HepG2 (cell line): ENCODE measurements at regions not wholly inside any gene's neighbourhood (a gene's known extent, or its start where the extent isn't known, plus 50 kb on each side); places are given as distances from the start of the nearest gene placed in this dataset.

Experiments used
- ATAC-seq: fragments of 200-7000 bp; cut with Tn5 transposase; 3 replicates; pipeline ENCODE4 v1.9.1; 2020; ENCODE audit warnings: mild to moderate bottlenecking, moderate library complexity
- BruUV-seq: library from RNA; stranded (reverse); fragments of 400-500 nt; replicated peaks from 2 replicates; lab custom pipeline; 2021; lab: Mats Ljungman, UMichigan
- CTCF ChIA-PET: fragments of 300-600 bp; formaldehyde crosslinking; extraction: SDS; loops from one replicate; lab custom pipeline; 2021; ENCODE audit warnings: low total read pairs, inconsistent platforms, low intra/inter-chr PET ratio; lab: Yijun Ruan, JAX
- POLR2A ChIA-PET: fragments of 350-600 bp; sonication (Branson Sonifier 250); formaldehyde crosslinking; loops from one replicate; lab custom pipeline; 2020; ENCODE audit warnings: antibody characterized with exemption, inconsistent platforms; lab: Yijun Ruan, JAX
- DNase-seq: peaks from one replicate; pipeline ENCODE4 v3.0.0-alpha.2; 2015; ENCODE audit warnings: low spot score
- FAIRE-seq: peaks from 3 replicates; lab custom pipeline; 2011; peaks lifted over from hg19 to GRCh38; lab: Jason Lieb, UNC
- H2AFZ ChIP-seq: one replicate; pipeline ENCODE4 v1.6.1; 2011; ENCODE audit warnings: low read length, inconsistent platforms
- H3K27ac ChIP-seq: fragments of 300-600 bp; 3 replicates; pipeline ENCODE4 v1.8.0; 2011; ENCODE audit warnings: mixed run types, mild to moderate bottlenecking, mixed read lengths, low read length, inconsistent platforms; ENCODE audit not compliant: insufficient read depth; ENCODE audit errors: extremely low read length
- H3K27me3 ChIP-seq, 2 experiments: fragments of 200-600 bp in 1 of 2; 2 replicates in 1 of 2; 3 replicates in 1 of 2; pipeline versions ENCODE4 v1.6.0 to v1.8.0; 2011; ENCODE audit warnings: low read length in 2 of 2, mild to moderate bottlenecking in 2 of 2, moderate library complexity in 2 of 2, inconsistent platforms in 1 of 2; ENCODE audit not compliant: insufficient read depth in 2 of 2, control insufficient read depth in 1 of 2
- H3K36me3 ChIP-seq, 2 experiments: fragments of 200-600 bp in 1 of 2; replicated peaks in 1 of 2; 2 replicates in 1 of 2; 3 replicates in 1 of 2; pipeline versions ENCODE4 v1.5.1 to v1.8.0; 2011; ENCODE audit warnings: low read length in 2 of 2, inconsistent platforms in 1 of 2; ENCODE audit not compliant: insufficient read depth in 2 of 2, control insufficient read depth in 1 of 2
- H3K4me1 ChIP-seq: 2 replicates; pipeline ENCODE4 v1.5.1; 2012; ENCODE audit warnings: low read length, inconsistent platforms; ENCODE audit not compliant: insufficient read depth
- H3K4me2 ChIP-seq: 2 replicates; pipeline ENCODE4 v1.6.0; 2011; ENCODE audit warnings: low read depth, low read length, inconsistent platforms
- H3K4me3 ChIP-seq, 3 experiments: fragments of 200-600 bp in 1 of 3; sonication (generic), shearing (Covaris generic) in 1 of 3; replicated peaks in 1 of 3; 2 replicates each; pipeline ENCODE4 v1.5.1; 2011 to 2016; ENCODE audit warnings: low read length in 3 of 3, inconsistent platforms in 2 of 3, low read depth in 2 of 3, mild to moderate bottlenecking in 2 of 3, control low read depth in 1 of 3, mixed read lengths in 1 of 3; ENCODE audit not compliant: insufficient read depth in 1 of 3
- H3K79me2 ChIP-seq: one replicate; pipeline ENCODE4 v1.6.1; 2011; ENCODE audit warnings: low read length, inconsistent platforms; ENCODE audit not compliant: insufficient read depth
- H3K9ac ChIP-seq: 2 replicates; pipeline ENCODE4 v1.6.0; 2011; ENCODE audit warnings: mild to moderate bottlenecking, low read depth, low read length, inconsistent platforms; ENCODE audit not compliant: insufficient read depth
- H3K9me3 ChIP-seq: 2 replicates; pipeline ENCODE4 v1.5.1; 2012; ENCODE audit warnings: mild to moderate bottlenecking, low read length
- H4K20me1 ChIP-seq: 2 replicates; pipeline ENCODE4 v1.6.0; 2011; ENCODE audit warnings: inconsistent platforms, mild to moderate bottlenecking, low read length, moderate library complexity; ENCODE audit not compliant: insufficient read depth
- GTF3A ChIP-seq: sonication (generic); formaldehyde crosslinking; conservative IDR thresholded peaks from 2 replicates; pipeline ENCODE4 v1.4.0; 2020; ENCODE audit warnings: mild to moderate bottlenecking, missing genetic modification reagents
- REL ChIP-seq: sonication (generic); formaldehyde crosslinking; conservative IDR thresholded peaks from 2 replicates; pipeline ENCODE4 v1.8.0; 2022; ENCODE audit warnings: mild to moderate bottlenecking, missing genetic modification reagents, moderate library complexity
- RFX3 ChIP-seq: IDR thresholded peaks from 2 replicates; pipeline ENCODE4 v1.6.1; 2016; ENCODE audit warnings: missing biosample characterization, missing genetic modification reagents
- ZMAT5 ChIP-seq: sonication (generic); formaldehyde crosslinking; IDR thresholded peaks from 2 replicates; pipeline ENCODE4 v1.5.0; 2020; ENCODE audit warnings: mild to moderate bottlenecking, low read depth, missing genetic modification reagents, borderline replicate concordance
- ZMYM4 ChIP-seq: sonication (generic); formaldehyde crosslinking; IDR thresholded peaks from 2 replicates; pipeline ENCODE4 v1.8.1; 2023; ENCODE audit warnings: mild to moderate bottlenecking, missing genetic modification reagents
- ZNF280D ChIP-seq: sonication (generic); formaldehyde crosslinking; IDR thresholded peaks from 2 replicates; pipeline ENCODE4 v1.5.1; 2020; ENCODE audit warnings: mild to moderate bottlenecking, missing genetic modification reagents
- ZNF672 ChIP-seq: sonication (generic); formaldehyde crosslinking; IDR thresholded peaks from 2 replicates; pipeline ENCODE4 v1.8.1; 2022; ENCODE audit warnings: missing genetic modification reagents
- ZNF761 ChIP-seq: sonication (generic); formaldehyde crosslinking; conservative IDR thresholded peaks from 2 replicates; pipeline ENCODE4 v1.4.0; 2020; ENCODE audit warnings: mild to moderate bottlenecking, missing genetic modification reagents
- ZNF883 ChIP-seq: sonication (generic); formaldehyde crosslinking; IDR thresholded peaks from 2 replicates; pipeline ENCODE4 v1.5.1; 2020; ENCODE audit warnings: mild to moderate bottlenecking, missing genetic modification reagents; ENCODE audit errors: not compliant biosample characterization
- WGBS: methylation state at CpG from one replicate; pipeline ENCODE4 v1.1.6; 2017; ENCODE audit warnings: low lambda C conversion rate; 5-methylcytosine and 5-hydroxymethylcytosine counted together
- in situ Hi-C: cut with HindIII; loops from 2 replicates; pipeline ENCODE4 v1.10.0; 2017; ENCODE audit warnings: low pct_unique_long_range_greater_than_20kb; ENCODE audit not compliant: extremely low pct_ligation_motif_present
- intact Hi-C: fragments of 100-400 bp; cut with micrococcal nuclease; formaldehyde crosslinking; loops from one replicate; pipeline ENCODE4 v1.10.0; 2022; ENCODE audit not compliant: unreplicated experiment
- TF ChIP-seq, protein P1 (sequence below): sonication (generic); formaldehyde crosslinking; IDR thresholded peaks from 2 replicates; pipeline ENCODE4 v1.4.0; 2020; ENCODE audit warnings: missing genetic modification reagents
- TF ChIP-seq, protein P2 (sequence below): sonication (generic); formaldehyde crosslinking; IDR thresholded peaks from 2 replicates; pipeline ENCODE4 v1.4.0; 2020; ENCODE audit warnings: missing genetic modification reagents

- no peak overlapping the region for H3K4me2 ChIP-seq
- H4K20me1 ChIP-seq: no peaks in the 10 kb centered on the region
- H3K27ac ChIP-seq: no peak overlapping the region
- peaks cover 2% of the 10 kb centered on the region; the same call in 1 of the 2 replicates for H3K4me1 ChIP-seq
- 47% methylated on average over 16 of the region's 16 CpGs for WGBS
- H3K27me3 ChIP-seq: peaks cover 12 to 73% of the 10 kb centered on the region in 2 experiments; a peak in 3 of 5 replicates
- ATAC-seq: no peak
- no peak for DNase-seq
- intact Hi-C loops: no loop called here
- H3K36me3 ChIP-seq: no peaks in the 10 kb centered on the region
- FAIRE-seq: no peak
- in situ Hi-C loops: loop anchor here (10.0 kb wide), 1 partner anchor 201 kb away; no protein-coding TSS in a partner anchor
- no peak overlapping the region for H2AFZ ChIP-seq
- ChIA-PET POLR2A (no interaction called here), CTCF (no interaction called here)
- no peak overlapping the region for H3K4me3 ChIP-seq
- no peaks in the 10 kb centered on the region for H3K9me3 ChIP-seq
- BruUV-seq: no TSS peak
- H3K79me2 ChIP-seq: no peaks in the 10 kb centered on the region
- H3K9ac ChIP-seq: no peak overlapping the region
- TF ChIP-seq ZMAT5 (CRISPR knock-in tag) (no peak), ZNF883 (no peak), ZNF280D (CRISPR knock-in tag) (no peak), GTF3A (no peak), RFX3 (CRISPR knock-in tag) (no peak), ZNF672 (no peak), ZMYM4 (no peak), REL (CRISPR knock-in tag) (no peak), ZNF761 (CRISPR knock-in tag) (no peak)
- TF ChIP-seq, protein P1, sequence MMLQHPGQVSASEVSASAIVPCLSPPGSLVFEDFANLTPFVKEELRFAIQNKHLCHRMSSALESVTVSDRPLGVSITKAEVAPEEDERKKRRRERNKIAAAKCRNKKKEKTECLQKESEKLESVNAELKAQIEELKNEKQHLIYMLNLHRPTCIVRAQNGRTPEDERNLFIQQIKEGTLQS (CRISPR knock-in tag): no peak
- TF ChIP-seq, protein P2, sequence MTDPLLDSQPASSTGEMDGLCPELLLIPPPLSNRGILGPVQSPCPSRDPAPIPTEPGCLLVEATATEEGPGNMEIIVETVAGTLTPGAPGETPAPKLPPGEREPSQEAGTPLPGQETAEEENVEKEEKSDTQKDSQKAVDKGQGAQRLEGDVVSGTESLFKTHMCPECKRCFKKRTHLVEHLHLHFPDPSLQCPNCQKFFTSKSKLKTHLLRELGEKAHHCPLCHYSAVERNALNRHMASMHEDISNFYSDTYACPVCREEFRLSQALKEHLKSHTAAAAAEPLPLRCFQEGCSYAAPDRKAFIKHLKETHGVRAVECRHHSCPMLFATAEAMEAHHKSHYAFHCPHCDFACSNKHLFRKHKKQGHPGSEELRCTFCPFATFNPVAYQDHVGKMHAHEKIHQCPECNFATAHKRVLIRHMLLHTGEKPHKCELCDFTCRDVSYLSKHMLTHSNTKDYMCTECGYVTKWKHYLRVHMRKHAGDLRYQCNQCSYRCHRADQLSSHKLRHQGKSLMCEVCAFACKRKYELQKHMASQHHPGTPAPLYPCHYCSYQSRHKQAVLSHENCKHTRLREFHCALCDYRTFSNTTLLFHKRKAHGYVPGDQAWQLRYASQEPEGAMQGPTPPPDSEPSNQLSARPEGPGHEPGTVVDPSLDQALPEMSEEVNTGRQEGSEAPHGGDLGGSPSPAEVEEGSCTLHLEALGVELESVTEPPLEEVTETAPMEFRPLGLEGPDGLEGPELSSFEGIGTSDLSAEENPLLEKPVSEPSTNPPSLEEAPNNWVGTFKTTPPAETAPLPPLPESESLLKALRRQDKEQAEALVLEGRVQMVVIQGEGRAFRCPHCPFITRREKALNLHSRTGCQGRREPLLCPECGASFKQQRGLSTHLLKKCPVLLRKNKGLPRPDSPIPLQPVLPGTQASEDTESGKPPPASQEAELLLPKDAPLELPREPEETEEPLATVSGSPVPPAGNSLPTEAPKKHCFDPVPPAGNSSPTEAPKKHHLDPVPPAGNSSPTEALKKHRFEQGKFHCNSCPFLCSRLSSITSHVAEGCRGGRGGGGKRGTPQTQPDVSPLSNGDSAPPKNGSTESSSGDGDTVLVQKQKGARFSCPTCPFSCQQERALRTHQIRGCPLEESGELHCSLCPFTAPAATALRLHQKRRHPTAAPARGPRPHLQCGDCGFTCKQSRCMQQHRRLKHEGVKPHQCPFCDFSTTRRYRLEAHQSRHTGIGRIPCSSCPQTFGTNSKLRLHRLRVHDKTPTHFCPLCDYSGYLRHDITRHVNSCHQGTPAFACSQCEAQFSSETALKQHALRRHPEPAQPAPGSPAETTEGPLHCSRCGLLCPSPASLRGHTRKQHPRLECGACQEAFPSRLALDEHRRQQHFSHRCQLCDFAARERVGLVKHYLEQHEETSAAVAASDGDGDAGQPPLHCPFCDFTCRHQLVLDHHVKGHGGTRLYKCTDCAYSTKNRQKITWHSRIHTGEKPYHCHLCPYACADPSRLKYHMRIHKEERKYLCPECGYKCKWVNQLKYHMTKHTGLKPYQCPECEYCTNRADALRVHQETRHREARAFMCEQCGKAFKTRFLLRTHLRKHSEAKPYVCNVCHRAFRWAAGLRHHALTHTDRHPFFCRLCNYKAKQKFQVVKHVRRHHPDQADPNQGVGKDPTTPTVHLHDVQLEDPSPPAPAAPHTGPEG (CRISPR knock-in tag): no peak
Measured at GRCh38 chr2:238566001-238566645, 139.4 kb downstream of the ASB1 start.
